ENCODE measurements at regions not wholly inside any gene's neighbourhood (a gene's known extent, or its start where the extent isn't known, plus 50 kb on each side); places are given as distances from the start of the nearest gene placed in this dataset.

- no peak for TF ChIP-seq CTCF (IDR thresholded peaks at IDR 0.05)
- TF ChIP-seq EZH2 (IDR thresholded peaks at IDR 0.05): no peak
Measured at GRCh38 chr3:159770998-159771397, 217.6 kb upstream of the IL12A start.
